OCI-LY7 (cell line): ENCODE measurements at regions not wholly inside any gene's neighbourhood (a gene's known extent, or its start where the extent isn't known, plus 50 kb on each side); places are given as distances from the start of the nearest gene placed in this dataset.

Experiments used
- CTCF ChIP-seq: fragments of 200-600 bp; sonication (generic); conservative IDR thresholded peaks from 2 replicates; pipeline ENCODE4 v1.5.1; 2014; ENCODE audit warnings: mild to moderate bottlenecking, antibody characterized with exemption, low read length, moderate library complexity, mixed read lengths
- EZH2phosphoT487 ChIP-seq: fragments of 200-600 bp; sonication (generic); IDR thresholded peaks from 2 replicates; pipeline ENCODE4 v1.6.1; 2018; ENCODE audit warnings: low read depth, borderline replicate concordance, mild to moderate bottlenecking, mixed run types, antibody characterized with exemption, low read length, moderate library complexity, mixed read lengths

GRCh38 chrX:55326985-55327384 is 62.3 kb upstream of the PAGE3 start:
- TF ChIP-seq CTCF (no peak), EZH2phosphoT487 (no peak)
